ENCODE measurements at regions not wholly inside any gene's neighbourhood (a gene's known extent, or its start where the extent isn't known, plus 50 kb on each side); places are given as distances from the start of the nearest gene placed in this dataset. TPM values are rescaled to one million over a fixed set of nuclear protein-coding genes. Genes with fewer than 3 reads are reported as not detected.

DNA sequence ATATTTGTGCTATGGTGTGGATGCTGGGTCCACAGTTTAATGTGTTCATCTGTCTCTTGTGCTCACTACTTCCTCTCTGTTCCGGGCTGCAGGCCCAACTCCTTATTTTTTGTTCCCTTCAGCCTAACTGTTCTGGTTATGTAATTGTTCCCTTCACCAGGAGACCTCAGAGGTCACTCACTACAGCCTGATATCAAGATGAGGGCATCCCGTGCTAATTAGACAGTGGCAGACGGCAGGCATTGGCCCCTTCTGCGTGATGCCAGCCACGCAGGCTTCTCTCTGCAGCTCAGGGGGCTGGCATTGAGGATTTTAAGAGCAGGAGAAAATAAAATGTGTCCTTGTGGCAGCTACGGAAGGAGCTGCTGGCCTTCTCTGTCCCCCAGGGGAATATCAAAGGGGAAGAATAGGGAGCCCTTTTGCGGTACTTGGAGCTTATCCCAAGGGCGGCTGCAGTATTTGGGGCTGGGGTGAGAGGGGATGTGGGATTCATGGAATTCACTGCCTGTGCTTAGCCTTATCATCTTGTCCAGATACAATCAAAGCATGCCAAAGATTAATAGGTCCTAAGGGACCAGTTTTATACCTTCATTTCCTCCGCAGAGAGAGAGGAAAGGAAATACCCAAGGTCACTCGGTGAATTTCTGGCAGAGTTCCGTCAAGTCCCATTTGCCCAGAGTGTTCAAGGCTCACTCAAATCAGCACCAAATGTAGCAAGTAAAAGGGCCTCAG, 53.3 kb upstream of the TRIB2 start:
- DNase-seq (ENCODE audit: low spot score) = no peak
- H3K9me3 ChIP-seq = no peaks in the 10 kb centered on the region
- no peak for TF ChIP-seq POLR2AphosphoS5 (IDR thresholded peaks at IDR 0.05)
- no peak for TF ChIP-seq POLR2A (IDR thresholded peaks at IDR 0.05)
- TF ChIP-seq, protein P1, sequence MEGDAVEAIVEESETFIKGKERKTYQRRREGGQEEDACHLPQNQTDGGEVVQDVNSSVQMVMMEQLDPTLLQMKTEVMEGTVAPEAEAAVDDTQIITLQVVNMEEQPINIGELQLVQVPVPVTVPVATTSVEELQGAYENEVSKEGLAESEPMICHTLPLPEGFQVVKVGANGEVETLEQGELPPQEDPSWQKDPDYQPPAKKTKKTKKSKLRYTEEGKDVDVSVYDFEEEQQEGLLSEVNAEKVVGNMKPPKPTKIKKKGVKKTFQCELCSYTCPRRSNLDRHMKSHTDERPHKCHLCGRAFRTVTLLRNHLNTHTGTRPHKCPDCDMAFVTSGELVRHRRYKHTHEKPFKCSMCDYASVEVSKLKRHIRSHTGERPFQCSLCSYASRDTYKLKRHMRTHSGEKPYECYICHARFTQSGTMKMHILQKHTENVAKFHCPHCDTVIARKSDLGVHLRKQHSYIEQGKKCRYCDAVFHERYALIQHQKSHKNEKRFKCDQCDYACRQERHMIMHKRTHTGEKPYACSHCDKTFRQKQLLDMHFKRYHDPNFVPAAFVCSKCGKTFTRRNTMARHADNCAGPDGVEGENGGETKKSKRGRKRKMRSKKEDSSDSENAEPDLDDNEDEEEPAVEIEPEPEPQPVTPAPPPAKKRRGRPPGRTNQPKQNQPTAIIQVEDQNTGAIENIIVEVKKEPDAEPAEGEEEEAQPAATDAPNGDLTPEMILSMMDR (IDR thresholded peaks at IDR 0.05) = no peak
- no peaks in the 10 kb centered on the region for H3K36me3 ChIP-seq
- H3K4me3 ChIP-seq = no peak overlapping the region
- no peak overlapping the region for H3K27ac ChIP-seq
- no peaks in the 10 kb centered on the region for H3K27me3 ChIP-seq (replicated peaks; ENCODE audit: insufficient read depth)
- intact Hi-C loops (cut with DNase I) = no loop called here
- WGBS = 74% methylated on average over 11 of the region's 11 CpGs
- H3K4me1 ChIP-seq (replicated peaks) = no peaks in the 10 kb centered on the region

DNA sequence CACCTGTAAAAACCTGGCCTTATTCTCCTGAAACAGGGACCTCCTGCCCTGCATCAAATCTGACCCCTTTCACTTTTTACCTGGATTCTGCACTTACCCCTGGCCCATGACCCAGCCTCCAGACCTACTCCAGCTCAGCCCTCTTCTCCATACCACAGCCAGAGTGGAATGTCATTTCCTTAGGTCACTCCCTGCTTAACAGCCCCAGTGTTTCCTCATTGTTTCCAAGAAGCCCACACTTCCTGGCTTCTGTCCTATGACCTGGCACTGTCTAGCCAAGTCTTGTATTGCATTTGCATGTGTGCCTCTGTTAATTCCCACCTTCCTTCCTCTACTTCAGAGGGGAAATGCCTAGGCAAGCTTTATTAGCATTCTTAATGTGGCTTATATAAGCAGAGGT, 51.4 kb upstream of the TRIB2 start:
- TF ChIP-seq, protein P1 (IDR thresholded peaks at IDR 0.05) = no peak
- no peak for TF ChIP-seq POLR2A (IDR thresholded peaks at IDR 0.05)
- TF ChIP-seq POLR2AphosphoS5 (IDR thresholded peaks at IDR 0.05) = no peak
- Histone ChIP-seq H3K9me3 (no peaks in the 10 kb centered on the region), H3K4me1 (replicated peaks) (no peaks in the 10 kb centered on the region), H3K36me3 (no peaks in the 10 kb centered on the region), H3K27ac (no peak overlapping the region), H3K27me3 (replicated peaks; ENCODE audit: insufficient read depth) (no peaks in the 10 kb centered on the region), H3K4me3 (no peak overlapping the region)
- intact Hi-C loops (cut with DNase I) = no loop called here
- no peak for DNase-seq (ENCODE audit: low spot score)

DNA sequence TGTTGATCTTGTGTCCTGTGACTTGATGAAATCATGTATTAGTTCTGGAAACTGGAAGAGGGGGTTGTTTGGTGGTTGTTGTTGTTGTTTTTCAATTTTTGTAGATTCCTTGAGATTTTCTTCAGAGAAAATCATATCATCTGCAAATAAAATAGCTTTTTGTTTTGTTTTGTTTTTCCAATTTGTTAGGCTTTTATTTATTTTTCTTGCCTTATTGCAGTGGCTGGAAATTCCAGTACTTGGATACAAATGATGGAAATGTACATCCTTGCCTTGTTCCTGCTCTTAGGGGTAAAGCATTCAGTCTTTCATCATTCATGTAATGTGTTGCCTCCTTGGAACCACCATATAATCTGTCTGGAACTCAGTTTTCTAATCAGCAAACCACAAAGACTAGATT, 50.3 kb upstream of the TRIB2 start:
- Histone ChIP-seq H3K4me1 (replicated peaks) (no peaks in the 10 kb centered on the region), H3K27me3 (replicated peaks; ENCODE audit: insufficient read depth) (no peaks in the 10 kb centered on the region), H3K36me3 (no peaks in the 10 kb centered on the region), H3K27ac (no peak overlapping the region), H3K9me3 (no peaks in the 10 kb centered on the region), H3K4me3 (no peak overlapping the region)
- no peak for DNase-seq (ENCODE audit: low spot score)
- intact Hi-C loops (cut with DNase I) = no loop called here
- no peak for TF ChIP-seq POLR2A (IDR thresholded peaks at IDR 0.05)
- TF ChIP-seq, protein P1 (IDR thresholded peaks at IDR 0.05) = no peak
- no peak for TF ChIP-seq POLR2AphosphoS5 (IDR thresholded peaks at IDR 0.05)

Small RNA genes in the stretch of these regions (microRNA-seq; reads per million reads assigned to microRNA genes)
- gene MIR3681 = not detected

Small RNA genes in the stretch of these regions (small RNA-seq; reads per million reads assigned to genes)
- gene MIR3681 (0 to 0.10 reads per million in 2 donors), gene RF00093 (0 reads per million in 2 donors), gene RNU6-843P (0 reads per million in 2 donors)
